CD1c-positive myeloid dendritic cell (primary cell): ENCODE measurements at regions not wholly inside any gene's neighbourhood (a gene's known extent, or its start where the extent isn't known, plus 50 kb on each side); places are given as distances from the start of the nearest gene placed in this dataset.
"Not testable (repeated sequence)": the region's sequence is repeated elsewhere in the genome, so short reads cannot be mapped to it uniquely, and the experiment has no call there.

Experiments used
- DNase-seq: peaks from one replicate; pipeline ENCODE4 v3.0.0-alpha.2; 2016; ENCODE audit errors: extremely low spot score

GRCh38 chr2:89833780-89834117, 1142.3 kb downstream of the RPIA start:
- no peak for DNase-seq

- no peak for DNase-seq
Observed at GRCh38 chr2:89834306-89834705, 1142.8 kb downstream of the RPIA start.

DNA sequence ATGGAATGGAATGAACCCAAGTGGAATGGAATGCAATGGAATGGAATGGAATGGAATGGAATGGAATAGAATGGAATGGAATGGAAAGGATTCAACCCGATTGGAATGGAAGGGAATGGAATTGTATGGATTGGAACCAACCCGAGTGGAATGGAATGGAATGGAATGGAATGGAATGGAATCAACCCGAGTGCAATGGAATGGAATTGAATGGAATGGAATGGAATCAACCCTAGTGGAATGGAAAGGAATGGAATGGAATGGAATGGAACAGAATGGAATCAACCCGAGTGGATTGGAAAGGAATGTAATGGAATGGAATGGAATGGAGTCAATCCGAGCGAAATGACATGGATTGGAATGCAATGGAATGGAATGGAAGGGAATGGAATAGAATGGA, 1144.9 kb downstream of the RPIA start:
- peak; percentile 20 for DNase-seq

GRCh38 chr2:89837962-89838625, 1146.6 kb downstream of the RPIA start:
- DNase-seq, result no peak

GRCh38 chr2:89840175-89840574, 1148.7 kb downstream of the RPIA start:
- not testable (repeated sequence) for DNase-seq

- DNase-seq, result not testable (repeated sequence)
Observed at GRCh38 chr2:89840781-89841475, 1149.5 kb downstream of the RPIA start.

DNA sequence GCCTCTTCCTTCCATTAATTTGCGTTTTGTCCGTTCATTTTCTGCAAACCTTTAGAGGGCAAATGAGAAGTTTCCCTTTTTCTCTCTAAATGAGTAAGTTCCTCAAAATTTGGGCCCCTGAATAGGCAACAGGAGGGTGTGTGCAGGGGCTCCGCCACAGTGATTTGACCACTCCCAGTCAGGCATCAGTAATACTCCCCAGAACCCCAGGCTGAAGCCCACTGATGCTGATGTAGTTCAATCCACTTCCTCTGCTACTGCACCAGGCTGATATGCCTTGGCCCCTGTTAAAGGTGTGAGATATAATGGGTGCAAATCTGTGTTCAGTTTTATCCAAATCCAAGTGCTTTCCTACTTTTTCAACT, 1150.0 kb downstream of the RPIA start:
- no peak for DNase-seq

DNA sequence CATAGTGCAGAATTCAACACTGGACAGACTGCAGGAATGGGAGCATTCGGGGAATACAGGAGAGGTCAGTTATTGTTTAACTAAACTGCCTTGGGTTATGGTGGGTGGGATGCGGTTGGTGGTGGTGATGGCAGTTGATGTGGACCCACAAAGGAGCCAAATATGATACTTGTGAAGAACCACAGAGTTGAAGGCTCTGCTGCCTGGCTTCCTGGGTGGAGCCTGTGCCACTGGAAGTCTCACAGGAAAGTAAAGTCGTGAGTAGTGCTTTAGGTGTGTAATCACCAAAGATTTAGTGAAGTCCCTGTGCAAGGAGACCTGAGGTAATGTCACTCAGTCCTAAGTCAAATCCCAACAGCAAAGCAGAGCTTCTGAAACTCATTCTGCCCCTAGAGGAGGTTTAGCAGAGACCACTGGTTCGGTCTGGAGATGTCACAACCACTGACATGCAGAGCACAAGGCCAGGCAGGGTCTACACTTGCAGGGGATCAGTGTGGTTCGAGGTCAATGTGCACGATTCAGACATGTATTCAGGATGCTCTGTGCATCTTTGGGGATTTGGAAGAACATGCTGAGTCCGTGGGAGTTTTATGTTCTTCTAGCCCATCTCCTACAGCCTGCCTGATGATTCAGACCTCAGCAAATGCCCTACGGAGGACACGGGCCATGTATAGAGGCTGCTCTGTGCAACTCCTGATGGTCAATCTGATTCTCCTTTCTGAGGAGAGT, 1150.9 kb downstream of the RPIA start:
- DNase-seq, result no peak

DNA sequence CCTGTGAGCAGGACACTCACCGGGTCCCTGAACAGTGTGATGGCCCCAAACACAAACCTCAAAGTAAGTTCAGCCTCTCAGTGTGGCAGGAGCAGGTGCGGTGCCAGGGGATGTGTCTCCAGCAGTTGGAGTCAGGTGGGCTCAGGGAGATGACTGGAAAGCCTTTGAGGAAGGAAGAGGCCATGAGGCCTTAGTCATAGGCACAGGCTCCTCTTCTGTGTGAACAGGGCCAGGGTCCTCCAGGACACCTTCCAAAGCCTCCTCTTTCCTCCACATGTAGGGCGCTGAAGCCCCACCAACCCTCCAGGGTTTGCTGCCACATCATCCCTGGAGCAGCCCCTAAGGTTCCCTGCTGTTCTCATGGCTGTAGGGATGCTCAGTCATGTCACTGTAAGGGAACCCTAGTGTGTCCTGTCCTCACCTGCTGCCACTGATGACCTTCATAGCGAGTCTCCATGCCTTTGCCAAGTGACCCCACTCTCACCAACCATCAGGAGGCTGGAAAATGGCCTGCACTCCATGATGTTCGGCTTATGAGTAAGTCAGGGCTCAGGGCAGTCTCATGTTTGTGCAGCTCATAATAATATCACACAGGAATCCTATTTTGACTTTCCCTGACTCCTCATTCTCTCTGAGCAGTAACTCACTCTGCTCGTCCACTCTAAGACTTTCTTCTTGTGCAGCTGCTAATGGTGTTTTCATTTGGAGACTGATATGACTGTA, 1152.9 kb downstream of the RPIA start:
- DNase-seq, result no peak

- DNase-seq, result no peak
Observed at GRCh38 chr2:89845532-89845931, 1154.1 kb downstream of the RPIA start.

DNA sequence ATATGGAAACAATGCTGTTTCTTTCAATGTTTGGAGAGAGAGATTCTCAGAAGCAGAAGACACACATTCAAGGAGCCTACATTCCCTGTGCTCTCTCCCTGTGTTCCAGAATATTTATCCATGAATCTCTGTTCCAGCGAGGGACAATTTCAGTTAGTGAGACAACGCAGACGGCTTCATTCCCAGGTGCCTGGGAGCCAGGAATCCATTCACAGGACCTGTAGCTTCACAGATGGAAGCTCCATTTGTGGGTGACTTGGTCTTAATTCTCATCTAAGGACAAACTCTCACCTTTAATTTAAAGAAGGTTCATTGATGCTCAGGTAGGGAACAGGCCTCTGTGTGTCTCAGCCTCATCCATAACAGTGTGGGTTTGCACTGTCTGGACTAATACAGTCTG, 1156.6 kb downstream of the RPIA start:
- DNase-seq, result no peak

- DNase-seq, result no peak
Observed at GRCh38 chr2:89848763-89849368, 1157.4 kb downstream of the RPIA start.

GRCh38 chr2:89849731-89850130, 1158.3 kb downstream of the RPIA start:
- DNase-seq, result no peak

- no peak for DNase-seq
Observed at GRCh38 chr2:89850481-89850880, 1159.0 kb downstream of the RPIA start.

- no peak for DNase-seq
Observed at GRCh38 chr2:89850881-89851582, 1159.6 kb downstream of the RPIA start.

- no peak for DNase-seq
Observed at GRCh38 chr2:89851583-89851905, 1160.1 kb downstream of the RPIA start.

DNA sequence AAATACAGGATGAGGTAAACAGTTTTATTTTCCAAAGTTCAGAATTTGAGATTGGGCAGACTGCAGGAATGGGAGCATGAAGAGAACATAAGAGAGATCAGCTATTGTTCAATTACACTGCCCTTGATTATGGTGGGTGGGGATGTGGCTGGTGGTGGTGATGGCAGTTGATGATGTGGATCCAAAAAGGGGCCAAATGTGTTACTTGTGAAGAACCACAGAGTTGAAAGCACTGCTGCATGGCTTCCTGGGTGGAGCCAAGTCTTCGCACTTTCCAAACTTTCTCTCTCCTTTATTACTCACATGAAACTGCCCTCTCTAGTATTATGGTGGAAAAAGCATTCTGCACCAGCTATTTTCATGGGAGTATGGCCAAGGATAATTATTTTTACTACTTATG, 1162.0 kb downstream of the RPIA start:
- DNase-seq, result not testable (repeated sequence)

DNA sequence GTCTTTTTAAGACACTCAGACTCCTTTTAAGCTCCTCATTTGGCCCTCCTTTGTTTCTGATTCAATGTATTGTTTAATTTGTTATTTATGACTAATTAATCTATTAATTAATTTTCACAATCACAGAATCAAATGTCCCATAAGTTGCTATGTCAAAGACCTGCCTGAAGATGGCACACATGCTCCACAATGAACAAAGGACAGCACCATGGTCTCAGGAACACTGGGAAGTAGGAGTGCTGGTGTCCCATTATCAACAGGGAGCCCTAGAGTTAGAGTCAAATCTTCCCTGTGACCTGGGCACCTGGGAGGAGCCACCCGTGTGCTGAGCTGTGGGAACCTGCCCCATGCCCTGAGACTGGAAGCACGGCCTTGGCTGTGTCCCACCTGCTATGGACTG, 1164.3 kb downstream of the RPIA start:
- not testable (repeated sequence) for DNase-seq

GRCh38 chr2:89856305-89856704, 1164.8 kb downstream of the RPIA start:
- not testable (repeated sequence) for DNase-seq

DNA sequence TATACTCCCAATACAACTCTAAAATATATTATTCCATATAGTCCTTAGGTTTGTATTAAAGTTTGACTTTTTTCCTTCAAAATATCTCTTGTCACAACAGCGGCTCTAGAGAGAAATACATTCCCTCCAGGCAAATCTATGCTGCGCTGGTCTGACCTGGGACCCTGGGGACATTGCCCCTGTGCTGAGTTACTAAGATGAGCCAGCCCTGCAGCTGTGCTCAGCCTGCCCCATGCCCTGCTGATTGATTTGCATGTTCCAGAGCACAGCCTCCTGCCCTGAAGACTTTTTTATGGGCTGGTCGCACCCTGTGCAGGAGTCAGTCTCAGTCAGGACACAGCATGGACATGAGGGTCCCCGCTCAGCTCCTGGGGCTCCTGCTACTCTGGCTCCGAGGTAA, 1170.7 kb downstream of the RPIA start:
- not testable (repeated sequence) for DNase-seq

DNA sequence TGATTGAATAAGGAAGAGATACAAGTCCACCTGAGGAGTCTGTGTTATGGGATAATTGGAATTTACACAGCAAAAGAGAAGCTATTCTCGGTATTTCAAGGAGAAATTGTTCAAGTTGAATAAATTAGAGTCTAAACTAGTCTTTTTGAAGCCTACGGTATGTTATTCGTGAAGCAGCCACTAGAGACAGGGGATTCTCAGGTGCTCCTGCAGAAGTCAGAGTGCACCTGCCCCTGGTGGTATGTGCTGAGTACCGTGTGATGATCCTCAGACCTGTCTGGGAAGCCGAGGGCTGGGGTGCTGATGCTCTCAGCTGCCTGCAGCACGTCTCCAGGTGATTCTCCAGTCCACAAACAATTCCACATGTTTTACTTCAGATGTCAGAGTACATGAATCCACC, 1171.7 kb downstream of the RPIA start:
- not testable (repeated sequence) for DNase-seq
